ENCODE measurements at regions not wholly inside any gene's neighbourhood (a gene's known extent, or its start where the extent isn't known, plus 50 kb on each side); places are given as distances from the start of the nearest gene placed in this dataset.

- H3K9ac ChIP-seq (ENCODE audit: control insufficient read depth, insufficient read depth, low read length) = no peak overlapping the region
- no peaks in the 10 kb centered on the region for H3K9me3 ChIP-seq (replicated peaks; ENCODE audit: control insufficient read depth, insufficient read depth, low read length)
- TF ChIP-seq EED (IDR thresholded peaks at IDR 0.05; ENCODE audit: low read depth) = no peak
- TF ChIP-seq IRF5 (IDR thresholded peaks at IDR 0.05; ENCODE audit: borderline replicate concordance) = no peak
- no peak for TF ChIP-seq EGR1 (IDR thresholded peaks at IDR 0.05; ENCODE audit: borderline replicate concordance in 1 of 2, low read depth in 2 of 2, low read length in 2 of 2)
- no peak for TF ChIP-seq RELB (IDR thresholded peaks at IDR 0.05; ENCODE audit: low read depth)
- TF ChIP-seq TCF3 (IDR thresholded peaks at IDR 0.05; ENCODE audit: borderline replicate concordance, insufficient read depth, low read depth, low read length) = no peak
- no peak for TF ChIP-seq ZNF687 (IDR thresholded peaks at IDR 0.05)
- no peak for TF ChIP-seq FOXM1 (IDR thresholded peaks at IDR 0.05; ENCODE audit: low read depth, low read length)
- no peak for TF ChIP-seq IRF3 (IDR thresholded peaks at IDR 0.05)
- no peak for TF ChIP-seq ZNF207 (IDR thresholded peaks at IDR 0.05; ENCODE audit: borderline replicate concordance)
- TF ChIP-seq SMC3 (IDR thresholded peaks at IDR 0.05; ENCODE audit: borderline replicate concordance, low read length) = no peak
- no peak for TF ChIP-seq MTA2 (IDR thresholded peaks at IDR 0.05; ENCODE audit: low read depth)
- TF ChIP-seq TCF7 (IDR thresholded peaks at IDR 0.05; ENCODE audit: borderline replicate concordance) = no peak
- no peak for TF ChIP-seq SUZ12 (IDR thresholded peaks at IDR 0.05; ENCODE audit: unreplicated experiment)
- TF ChIP-seq PAX8 (IDR thresholded peaks at IDR 0.05) = no peak
- 0% methylated on average over 1 of the region's 1 CpG for WGBS (ENCODE audit: insufficient coverage, insufficient replicate concordance, low lambda C conversion rate, missing lambda C conversion rate)
- CTCF ChIA-PET = no interaction called here
- H4K20me1 ChIP-seq (ENCODE audit: control insufficient read depth, insufficient read depth) = no peaks in the 10 kb centered on the region
- H2AFZ ChIP-seq (ENCODE audit: control insufficient read depth, low read depth, low read length) = no peak overlapping the region
- H3K4me1 ChIP-seq (ENCODE audit: control insufficient read depth, insufficient read depth, low read length) = no peaks in the 10 kb centered on the region
- H3K4me3 ChIP-seq = no peak overlapping the region
- no peak for ATAC-seq
- intact Hi-C loops (cut with micrococcal nuclease; ENCODE audit: unreplicated experiment) (no loop called here), in situ Hi-C loops (cut with MboI) (no loop called here)
- no peak for DNase-seq (ENCODE audit: low read depth, low spot score)
- H3K36me3 ChIP-seq (ENCODE audit: control insufficient read depth in 2 of 2, insufficient read depth in 2 of 2, low read length in 1 of 2) = no peaks in the 10 kb centered on the region
- no peaks in the 10 kb centered on the region for H3K79me2 ChIP-seq (ENCODE audit: control insufficient read depth, insufficient read depth, low read length)
- no TSS peak for BruUV-seq (replicated peaks)
- RAD21 ChIA-PET (ENCODE audit: unreplicated experiment) = no interaction called here
- POLR2A ChIA-PET = no interaction called here
- SMC1A ChIA-PET (ENCODE audit: uncharacterized antibody, unreplicated experiment) = no interaction called here
- H3K27ac ChIP-seq (ENCODE audit: control insufficient read depth, insufficient read depth) = no peak overlapping the region
- no peak overlapping the region for H3K4me2 ChIP-seq (ENCODE audit: control insufficient read depth, insufficient read depth)
- FAIRE-seq = no peak
- no peaks in the 10 kb centered on the region for H3K27me3 ChIP-seq (replicated peaks in 1 of 2; ENCODE audit: control insufficient read depth in 2 of 2, insufficient read depth in 2 of 2, low read length in 1 of 2)
Measured at GRCh38 chr11:39432929-39433328, 2026.5 kb downstream of the LRRC4C start.

Measured in GM12878 (cell line).